H1 (cell line): ENCODE measurements at regions not wholly inside any gene's neighbourhood (a gene's known extent, or its start where the extent isn't known, plus 50 kb on each side); places are given as distances from the start of the nearest gene placed in this dataset.

Experiments
- BRCA1 ChIP-seq: IDR thresholded peaks from 2 replicates; pipeline ENCODE4 v1.6.1; 2012; ENCODE audit warnings: low read depth, low read length, improper control_type of control experiment
- POLR2AphosphoS5 ChIP-seq: IDR thresholded peaks from 2 replicates; pipeline ENCODE4 v1.6.1; 2011; ENCODE audit warnings: low read depth, low read length
- TAF7 ChIP-seq: optimal IDR thresholded peaks from 2 replicates; pipeline ENCODE3; 2011; ENCODE audit warnings: low read depth, mild to moderate bottlenecking, inconsistent platforms, low read length, moderate library complexity, borderline replicate concordance
- TF ChIP-seq, protein P1 (sequence below), 3 experiments: IDR thresholded peaks; 1 replicate in 2 of 3; 2 replicates in 1 of 3; pipeline versions ENCODE4 v1.5.1 to v1.6.1; 2011; ENCODE audit warnings: low read length in 3 of 3, mild to moderate bottlenecking in 3 of 3, inconsistent platforms in 2 of 3, low read depth in 1 of 3, moderate library complexity in 1 of 3; ENCODE audit not compliant: insufficient read depth in 1 of 3; ENCODE audit errors: control extremely low read depth in 1 of 3

DNA sequence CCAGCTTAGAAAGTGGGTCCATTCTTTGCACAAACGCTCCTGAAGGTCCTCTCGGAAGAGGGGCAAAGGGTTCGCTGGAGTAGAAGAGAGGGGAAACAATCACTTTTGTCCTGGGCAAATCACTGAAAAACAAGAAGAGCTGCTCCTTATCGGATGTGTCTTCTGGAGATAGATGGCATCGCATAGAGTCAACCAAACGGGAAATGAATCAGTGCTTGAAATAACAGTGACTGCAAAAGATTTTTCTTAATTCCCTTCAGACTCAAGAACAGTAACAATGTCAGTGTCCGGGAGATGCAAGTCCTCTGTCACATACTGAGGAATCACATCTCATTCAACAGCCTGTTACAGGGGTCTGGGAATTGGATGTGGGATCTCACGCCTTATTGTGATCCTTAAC, 78.8 kb upstream of the PCSK6 start:
- no peak for TF ChIP-seq TAF7
- TF ChIP-seq, protein P1, sequence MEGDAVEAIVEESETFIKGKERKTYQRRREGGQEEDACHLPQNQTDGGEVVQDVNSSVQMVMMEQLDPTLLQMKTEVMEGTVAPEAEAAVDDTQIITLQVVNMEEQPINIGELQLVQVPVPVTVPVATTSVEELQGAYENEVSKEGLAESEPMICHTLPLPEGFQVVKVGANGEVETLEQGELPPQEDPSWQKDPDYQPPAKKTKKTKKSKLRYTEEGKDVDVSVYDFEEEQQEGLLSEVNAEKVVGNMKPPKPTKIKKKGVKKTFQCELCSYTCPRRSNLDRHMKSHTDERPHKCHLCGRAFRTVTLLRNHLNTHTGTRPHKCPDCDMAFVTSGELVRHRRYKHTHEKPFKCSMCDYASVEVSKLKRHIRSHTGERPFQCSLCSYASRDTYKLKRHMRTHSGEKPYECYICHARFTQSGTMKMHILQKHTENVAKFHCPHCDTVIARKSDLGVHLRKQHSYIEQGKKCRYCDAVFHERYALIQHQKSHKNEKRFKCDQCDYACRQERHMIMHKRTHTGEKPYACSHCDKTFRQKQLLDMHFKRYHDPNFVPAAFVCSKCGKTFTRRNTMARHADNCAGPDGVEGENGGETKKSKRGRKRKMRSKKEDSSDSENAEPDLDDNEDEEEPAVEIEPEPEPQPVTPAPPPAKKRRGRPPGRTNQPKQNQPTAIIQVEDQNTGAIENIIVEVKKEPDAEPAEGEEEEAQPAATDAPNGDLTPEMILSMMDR (IDR thresholded peaks at IDR 0.05; ENCODE audit: control extremely low read depth in 1 of 3, insufficient read depth in 1 of 3, low read depth in 1 of 3, low read length in 3 of 3) = no peak
- TF ChIP-seq POLR2AphosphoS5 = no peak
- TF ChIP-seq BRCA1 = no peak
